B cell (primary cell): ENCODE measurements at regions not wholly inside any gene's neighbourhood (a gene's known extent, or its start where the extent isn't known, plus 50 kb on each side); places are given as distances from the start of the nearest gene placed in this dataset.

ENCODE experiments used
- EZH2 ChIP-seq: IDR thresholded peaks from 2 replicates; pipeline ENCODE4 v1.6.1; 2012; ENCODE audit warnings: borderline replicate concordance, low read depth, mild to moderate bottlenecking, moderate library complexity, low read length; ENCODE audit not compliant: insufficient read depth, poor library complexity, severe bottlenecking
- TF ChIP-seq, protein P1 (sequence below): fragments of 200-600 bp; IDR thresholded peaks from one replicate; pipeline ENCODE4 v1.8.0; 2022; ENCODE audit warnings: antibody characterized with exemption, mild to moderate bottlenecking

DNA sequence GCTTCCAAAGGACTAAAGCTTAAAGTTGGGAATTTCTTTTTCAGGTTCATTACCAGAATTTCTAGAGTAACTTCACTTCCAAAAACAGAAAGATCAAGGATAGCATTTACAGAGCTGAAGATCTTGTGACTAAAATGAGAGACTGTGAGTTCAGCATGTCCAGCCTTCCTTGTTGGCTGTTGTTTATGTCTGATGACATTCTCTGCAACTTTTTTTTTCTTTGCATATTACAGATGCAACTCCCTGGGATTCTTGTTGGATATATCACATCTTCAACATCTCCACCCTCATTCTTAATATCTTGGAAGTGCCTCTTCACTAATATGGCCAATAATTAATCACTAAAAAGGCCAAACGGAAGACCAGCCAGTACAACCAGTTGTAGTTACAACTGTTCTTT, 86.2 kb upstream of the FRMD4B start:
- no peak for TF ChIP-seq EZH2
- TF ChIP-seq, protein P1, sequence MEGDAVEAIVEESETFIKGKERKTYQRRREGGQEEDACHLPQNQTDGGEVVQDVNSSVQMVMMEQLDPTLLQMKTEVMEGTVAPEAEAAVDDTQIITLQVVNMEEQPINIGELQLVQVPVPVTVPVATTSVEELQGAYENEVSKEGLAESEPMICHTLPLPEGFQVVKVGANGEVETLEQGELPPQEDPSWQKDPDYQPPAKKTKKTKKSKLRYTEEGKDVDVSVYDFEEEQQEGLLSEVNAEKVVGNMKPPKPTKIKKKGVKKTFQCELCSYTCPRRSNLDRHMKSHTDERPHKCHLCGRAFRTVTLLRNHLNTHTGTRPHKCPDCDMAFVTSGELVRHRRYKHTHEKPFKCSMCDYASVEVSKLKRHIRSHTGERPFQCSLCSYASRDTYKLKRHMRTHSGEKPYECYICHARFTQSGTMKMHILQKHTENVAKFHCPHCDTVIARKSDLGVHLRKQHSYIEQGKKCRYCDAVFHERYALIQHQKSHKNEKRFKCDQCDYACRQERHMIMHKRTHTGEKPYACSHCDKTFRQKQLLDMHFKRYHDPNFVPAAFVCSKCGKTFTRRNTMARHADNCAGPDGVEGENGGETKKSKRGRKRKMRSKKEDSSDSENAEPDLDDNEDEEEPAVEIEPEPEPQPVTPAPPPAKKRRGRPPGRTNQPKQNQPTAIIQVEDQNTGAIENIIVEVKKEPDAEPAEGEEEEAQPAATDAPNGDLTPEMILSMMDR: no peak
